CD4-positive, alpha-beta T cell treated with Interleukin-1 beta for 1 hour (primary cell): ENCODE measurements at regions not wholly inside any gene's neighbourhood (a gene's known extent, or its start where the extent isn't known, plus 50 kb on each side); places are given as distances from the start of the nearest gene placed in this dataset.
A peak's percentile ranks its signal among the peaks of the same experiment; 100 is the strongest.
"Not testable (repeated sequence)": the region's sequence is repeated elsewhere in the genome, so short reads cannot be mapped to it uniquely, and the experiment has no call there.

ENCODE experiments used
- DNase-seq, 2 donors: peaks; one replicate each; pipeline ENCODE4 v3.0.0-alpha.2; 2020 to 2022

GRCh38 chr7:56291-56913 lies 136.0 kb upstream of the FAM20C start:
- DNase-seq, result no peak

- no peak for DNase-seq
Measured at GRCh38 chr7:57071-57470, 135.3 kb upstream of the FAM20C start.

DNA sequence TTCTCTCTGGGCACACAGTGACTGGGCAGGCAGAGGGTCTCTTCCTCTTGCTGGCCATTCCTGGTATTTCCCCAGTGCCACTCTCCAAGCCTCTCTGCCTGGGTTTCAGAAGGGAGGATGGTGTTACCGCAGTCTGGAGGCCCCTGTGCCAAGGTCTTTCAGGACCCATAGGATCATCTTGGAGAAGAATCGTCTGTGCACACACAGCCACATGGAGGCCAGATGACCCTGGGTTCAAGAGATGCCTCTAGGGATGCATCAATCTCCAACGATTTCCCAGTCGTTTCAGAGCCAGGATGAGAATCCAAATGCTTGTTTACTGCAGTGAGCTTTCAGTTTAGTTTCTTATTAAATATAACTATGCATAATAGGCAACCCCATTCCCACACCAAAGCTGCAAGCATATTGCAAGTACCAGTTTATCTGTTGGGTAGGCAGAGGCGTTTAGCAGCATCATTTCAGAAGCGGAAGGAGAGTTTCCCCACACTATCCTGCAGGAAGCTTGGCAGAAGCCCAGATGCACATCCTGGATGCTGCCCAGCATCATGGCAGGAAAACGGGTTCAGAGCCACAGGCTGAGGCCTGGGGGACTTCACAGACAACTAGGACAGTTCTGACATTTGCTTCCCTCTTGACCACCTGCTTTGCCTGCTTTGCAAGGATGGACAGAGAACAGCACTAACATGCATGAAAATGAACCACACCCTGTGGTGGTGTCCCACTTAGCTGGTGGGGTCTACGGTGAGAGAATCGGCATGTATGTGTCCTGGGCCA lies 134.7 kb upstream of the FAM20C start:
- DNase-seq, result no peak

GRCh38 chr7:58316-58715 lies 134.1 kb upstream of the FAM20C start:
- DNase-seq, result no peak

DNA sequence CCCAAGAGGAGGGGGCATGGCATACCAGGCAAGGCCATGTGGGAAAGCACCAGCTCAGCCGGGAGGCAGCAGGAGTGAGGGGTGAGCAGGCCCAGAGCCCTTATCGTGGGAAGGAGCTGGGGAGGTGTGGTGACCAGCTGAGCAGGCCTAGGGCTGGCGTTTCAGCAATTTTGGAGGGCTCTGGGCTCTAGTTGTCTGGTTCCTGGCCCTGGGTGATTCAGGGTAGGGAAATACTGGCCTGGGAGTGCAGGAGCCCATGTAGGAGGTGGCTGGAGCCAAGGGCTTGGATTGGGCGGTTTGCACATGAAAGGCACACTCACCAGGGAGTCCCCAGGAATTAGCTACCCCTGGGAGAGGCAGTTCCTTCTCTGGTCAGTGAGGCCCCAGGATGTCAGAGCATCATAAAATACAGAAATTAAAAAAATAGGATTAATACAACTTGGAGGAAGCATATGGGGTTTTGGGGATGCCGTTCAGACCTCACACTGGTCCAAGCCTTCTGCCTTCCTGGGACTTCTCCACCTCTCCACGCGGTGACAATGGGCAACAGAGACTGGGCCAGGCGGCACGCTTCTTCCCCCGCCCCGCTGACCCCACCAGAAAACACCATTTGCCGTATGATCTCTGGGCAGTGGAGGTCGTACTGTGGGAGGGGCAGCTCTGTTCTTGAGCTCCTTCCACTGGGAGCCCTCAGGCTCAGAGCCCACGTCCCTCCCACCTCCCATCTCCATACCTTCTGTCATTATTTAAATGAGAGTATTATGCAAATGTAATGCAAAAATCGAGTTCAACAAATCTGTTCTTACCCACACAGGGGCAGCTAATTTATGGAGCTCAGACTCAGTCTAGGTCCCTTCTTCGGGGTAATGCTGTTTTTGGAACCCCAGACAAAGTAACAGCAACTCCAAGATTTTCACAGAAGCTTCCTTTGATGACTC lies 133.0 kb upstream of the FAM20C start:
- no peak for DNase-seq

DNA sequence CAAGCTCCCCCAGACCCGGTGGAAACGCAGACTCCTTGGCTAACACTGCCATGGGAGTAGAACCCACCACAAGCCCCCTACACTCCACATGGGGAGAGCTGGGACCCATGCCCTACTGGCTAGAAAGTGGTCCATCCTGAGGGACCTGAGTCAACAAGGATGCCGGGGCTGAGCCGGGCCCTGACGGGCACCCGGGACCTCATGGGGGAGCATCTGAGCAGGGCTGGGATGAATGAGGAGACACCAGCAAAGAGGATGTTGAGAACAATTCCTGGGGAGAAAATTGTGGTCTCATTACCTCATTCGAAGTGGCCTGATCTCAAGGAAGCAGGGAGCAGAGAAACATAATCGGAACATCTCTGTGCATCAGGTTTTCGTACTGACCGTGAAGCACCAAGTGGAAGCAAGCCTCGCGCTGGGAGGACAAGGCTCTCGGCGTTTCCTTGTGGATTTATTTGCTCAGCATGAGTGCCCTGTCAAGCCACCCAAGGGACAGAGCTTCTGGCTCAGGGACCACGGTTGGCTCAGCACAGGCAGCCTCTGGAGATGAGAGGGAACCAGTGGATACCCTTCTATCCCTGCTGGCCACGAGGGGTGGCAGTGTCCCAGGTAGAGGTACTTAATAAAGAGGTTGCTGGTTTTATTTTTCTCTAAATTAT lies 132.2 kb upstream of the FAM20C start:
- no peak for DNase-seq

- no peak for DNase-seq
Measured at GRCh38 chr7:60706-61105, 131.7 kb upstream of the FAM20C start.

DNA sequence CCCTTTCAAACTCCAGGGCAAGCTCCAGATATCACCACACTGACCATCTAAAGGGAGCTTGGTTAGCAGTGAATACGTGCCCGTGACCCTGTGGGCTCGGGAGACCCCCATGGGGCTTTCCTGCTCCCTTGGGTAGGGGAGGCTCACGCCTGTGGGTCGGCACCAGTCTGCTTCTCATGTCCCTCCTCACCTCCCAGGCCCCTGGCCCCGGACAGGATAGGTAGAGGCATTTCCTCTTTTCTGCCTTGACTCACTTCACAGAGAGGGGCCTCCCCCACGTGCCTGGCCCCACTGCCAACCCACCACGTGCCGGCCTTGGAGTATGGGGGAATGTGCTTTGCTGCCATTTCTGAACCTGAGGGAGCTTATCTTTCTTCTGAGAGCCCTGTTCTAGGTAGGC lies 131.3 kb upstream of the FAM20C start:
- no peak for DNase-seq

GRCh38 chr7:61576-62360 lies 130.6 kb upstream of the FAM20C start:
- DNase-seq, result no peak

DNA sequence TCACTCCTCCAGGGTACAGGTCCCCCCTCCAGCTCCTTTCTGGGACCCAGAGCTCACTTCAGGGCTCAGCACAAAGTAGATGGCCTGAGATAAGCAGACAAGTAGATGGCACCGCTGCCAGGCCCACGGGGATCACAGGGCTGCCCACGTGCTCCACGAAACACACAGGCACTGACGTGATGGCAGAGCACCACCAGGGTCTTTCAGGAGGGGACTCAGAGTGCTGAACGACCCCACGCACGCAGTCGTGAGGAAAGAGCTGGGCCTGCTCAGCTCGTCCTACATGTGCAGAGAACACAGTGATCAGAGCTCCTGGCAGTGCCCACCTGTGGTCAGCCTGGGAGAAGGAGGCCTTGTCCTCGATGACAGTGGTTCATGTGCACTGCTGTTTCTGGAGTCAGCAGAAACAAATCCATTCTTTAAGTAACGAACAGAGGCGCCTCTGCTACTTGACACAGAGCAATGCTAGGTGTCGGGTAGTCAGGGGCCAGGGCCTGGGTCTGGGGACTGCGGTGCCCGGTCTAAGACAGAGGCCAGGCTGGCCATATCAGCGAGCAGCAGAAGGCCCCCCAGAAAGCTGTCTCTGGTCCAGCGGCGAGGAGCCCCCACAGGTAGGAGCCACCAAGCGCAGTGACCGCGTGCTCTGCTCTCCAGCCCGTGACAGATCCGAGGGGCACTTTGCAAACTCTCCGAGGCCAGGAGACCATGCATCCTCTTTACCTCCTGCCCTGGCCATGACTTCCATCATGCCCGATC lies 129.8 kb upstream of the FAM20C start:
- no peak for DNase-seq

- DNase-seq, result no peak
Measured at GRCh38 chr7:63117-63480, 129.3 kb upstream of the FAM20C start.

DNA sequence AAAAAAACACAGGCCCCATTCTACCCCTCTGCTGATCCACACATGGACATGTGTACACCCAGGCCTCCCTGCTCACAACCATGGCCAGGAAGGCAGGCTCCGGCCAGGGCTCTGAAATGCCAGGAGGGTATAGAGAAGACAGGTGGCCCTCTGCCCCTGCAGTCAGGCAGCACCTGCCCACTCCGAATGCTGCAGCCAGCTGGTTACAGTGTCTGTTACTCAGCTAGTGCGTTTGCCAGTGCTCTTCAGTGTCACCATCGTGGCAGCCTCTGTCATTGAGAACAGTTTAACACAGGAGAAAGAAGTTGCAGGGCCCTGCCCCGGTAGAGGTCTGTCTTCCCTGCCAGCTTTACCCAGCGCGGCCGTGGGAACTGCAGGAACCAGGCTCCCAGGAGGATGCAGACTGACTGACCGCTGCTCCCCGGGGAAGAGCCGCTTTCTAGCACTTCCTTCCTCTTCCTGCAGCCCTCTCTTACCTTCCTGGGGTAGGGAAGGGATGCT lies 128.8 kb upstream of the FAM20C start:
- no peak for DNase-seq

- DNase-seq, result peak in 1 of 2 donors; percentile 6
Measured at GRCh38 chr7:64098-64915, 128.1 kb upstream of the FAM20C start.

DNA sequence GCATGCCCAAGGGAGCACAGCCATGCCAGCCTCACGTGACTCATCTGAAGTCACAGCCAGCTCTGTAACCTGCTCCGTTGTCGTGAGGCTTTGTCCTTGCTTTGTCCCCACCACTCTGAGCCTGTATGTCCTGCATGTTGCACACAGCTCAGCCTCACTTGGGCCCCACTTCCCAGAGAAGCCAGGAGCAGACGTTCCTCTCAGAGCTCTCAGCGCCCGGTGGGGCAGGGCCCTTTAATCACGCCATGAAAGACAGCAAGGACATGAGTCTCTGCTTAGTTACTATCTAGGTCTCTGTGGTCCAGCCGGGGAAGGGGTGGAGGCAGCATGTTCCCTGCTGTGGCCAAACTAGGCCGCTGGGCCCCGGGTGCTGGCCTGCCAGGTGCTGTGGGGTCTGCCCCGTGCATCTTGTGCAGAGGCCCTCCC lies 127.4 kb upstream of the FAM20C start:
- DNase-seq, result no peak

DNA sequence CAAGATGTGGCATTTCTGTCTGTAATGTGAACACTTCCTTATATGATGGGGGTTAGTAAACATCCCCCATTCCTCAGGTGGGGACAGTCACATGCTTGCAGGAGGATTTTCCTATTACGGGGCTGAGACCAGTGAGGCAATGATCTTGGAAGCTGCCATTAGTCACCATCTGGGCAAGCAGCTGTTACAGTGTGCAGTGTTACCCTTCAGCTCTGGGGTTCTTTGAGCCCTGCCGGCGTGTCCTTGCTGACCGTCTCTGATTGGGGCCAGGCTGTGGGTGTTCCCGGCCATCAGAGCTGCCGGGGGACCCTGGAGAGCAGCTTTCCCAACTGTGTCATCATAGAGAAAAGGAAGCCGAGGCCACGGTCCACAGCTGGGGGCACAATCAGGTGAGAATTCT lies 126.8 kb upstream of the FAM20C start:
- DNase-seq, result no peak

- no peak for DNase-seq
Measured at GRCh38 chr7:66296-66695, 126.1 kb upstream of the FAM20C start.

DNA sequence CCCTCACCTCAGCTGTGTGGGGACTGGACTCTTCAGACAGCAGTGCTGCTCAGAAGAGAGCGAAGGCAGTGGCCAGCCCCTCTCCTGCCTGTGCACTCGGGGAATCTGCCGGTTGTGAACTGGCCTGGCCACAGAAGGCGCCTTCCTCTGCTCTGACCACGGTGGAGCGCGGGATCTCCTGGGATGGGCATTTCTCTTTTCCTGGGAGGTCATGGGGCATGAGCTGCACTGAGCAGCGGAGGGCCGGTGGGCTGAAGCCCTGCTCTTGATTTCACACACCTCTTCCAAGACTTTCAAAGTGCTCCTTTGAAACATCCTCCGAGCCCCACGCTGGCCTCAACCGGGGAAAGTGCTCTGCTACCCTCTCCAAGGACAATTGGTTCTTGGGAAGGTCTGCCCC lies 125.6 kb upstream of the FAM20C start:
- DNase-seq, result no peak

- DNase-seq, result no peak
Measured at GRCh38 chr7:67661-68395, 124.5 kb upstream of the FAM20C start.

DNA sequence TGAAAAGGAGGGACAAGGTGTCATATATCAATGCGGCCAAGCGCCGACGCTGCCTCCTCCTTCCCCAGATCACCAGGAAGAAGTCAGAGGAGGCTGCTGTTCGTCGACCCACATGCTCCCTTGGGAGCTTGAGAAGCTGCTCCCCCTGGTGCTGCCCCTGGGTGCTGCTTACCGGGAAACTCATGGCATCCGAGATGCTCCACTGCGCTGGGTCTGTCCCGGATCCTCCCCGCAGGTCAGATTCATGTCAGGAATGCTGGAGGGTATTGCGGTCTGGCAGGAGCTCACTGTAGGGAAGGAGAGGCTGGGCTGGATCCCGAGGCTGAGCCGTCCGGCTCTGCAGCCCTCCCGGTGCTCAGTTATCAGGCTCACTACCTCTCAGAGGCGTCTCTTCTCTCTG lies 123.7 kb upstream of the FAM20C start:
- DNase-seq, result no peak

DNA sequence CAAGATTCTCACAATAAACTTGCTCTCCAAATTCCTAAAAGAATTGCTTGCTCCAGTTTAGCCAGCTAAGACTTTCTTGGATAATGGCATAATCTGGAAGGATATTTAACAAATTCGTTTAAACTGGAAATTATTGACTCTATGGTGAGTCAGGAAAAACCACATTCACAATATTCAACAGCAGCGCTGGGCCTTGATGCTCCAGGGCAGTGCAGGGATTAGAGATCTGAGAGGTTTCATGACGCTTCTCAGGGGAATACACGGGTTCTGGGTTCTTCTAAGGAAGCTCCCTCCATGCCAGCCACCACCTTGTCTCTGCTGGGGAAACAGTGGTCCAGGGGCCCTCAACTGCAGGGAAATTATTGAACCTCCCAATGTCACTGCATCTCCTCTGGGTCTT lies 123.3 kb upstream of the FAM20C start:
- DNase-seq, result not testable (repeated sequence)
